Heart right ventricle (tissue), 16 donors: ENCODE measurements at regions not wholly inside any gene's neighbourhood (a gene's known extent, or its start where the extent isn't known, plus 50 kb on each side); places are given as distances from the start of the nearest gene placed in this dataset.

Experiments used
- ATAC-seq, 8 donors: fragments of 200-7000 bp; cut with Tn5 transposase; one replicate each; pipeline ENCODE4 v1.9.1; 2020; ENCODE audit warnings: mild to moderate bottlenecking in 8 of 8, moderate library complexity in 8 of 8, moderate number of reproducible peaks in 1 of 8
- DNase-seq, 2 donors: peaks; one replicate each; pipeline ENCODE4 v3.0.0-alpha.2; 2020
- H3K27ac ChIP-seq, 10 donors: fragments of 200-600 bp; sonication (generic) in 2 of 10; one replicate each; pipeline versions ENCODE4 v1.5.0 to v1.8.0; 2020 to 2022; ENCODE audit warnings: mild to moderate bottlenecking in 3 of 10
- H3K27me3 ChIP-seq, 7 donors: fragments of 200-600 bp; one replicate each; pipeline ENCODE4 v1.8.0; 2021 to 2022; ENCODE audit warnings: mild to moderate bottlenecking in 2 of 7
- H3K36me3 ChIP-seq, 9 donors: fragments of 200-600 bp; sonication (generic) in 1 of 9; one replicate each; pipeline versions ENCODE4 v1.5.0 to v1.8.0; 2020 to 2022; ENCODE audit warnings: mild to moderate bottlenecking in 2 of 9
- H3K4me1 ChIP-seq, 9 donors: fragments of 200-600 bp; sonication (generic) in 1 of 9; one replicate each; pipeline versions ENCODE4 v1.5.0 to v1.8.0; 2020 to 2022; ENCODE audit warnings: mild to moderate bottlenecking in 4 of 9
- H3K4me3 ChIP-seq, 10 donors: fragments of 200-600 bp; sonication (generic) in 2 of 10; one replicate each; pipeline versions ENCODE4 v1.5.0 to v1.8.0; 2020 to 2022; ENCODE audit warnings: mild to moderate bottlenecking in 7 of 10, moderate library complexity in 2 of 10
- H3K9me3 ChIP-seq, 11 donors: fragments of 200-600 bp in 10 of 11; sonication (generic) in 2 of 11; one replicate each; pipeline versions ENCODE4 v1.5.0 to v1.8.0; 2013 to 2022; ENCODE audit warnings: mild to moderate bottlenecking in 2 of 11, control low read depth in 1 of 11, moderate library complexity in 1 of 11
- WGBS, 2 donors: extraction: QIAGEN DNeasy Blood & Tissue Kit; methylation state at CpG; one replicate each; pipeline ENCODE4 v1.1.7; 2013; ENCODE audit warnings: inconsistent platforms in 1 of 2; 5-methylcytosine and 5-hydroxymethylcytosine counted together
- intact Hi-C, 10 donors: fragments of 100-400 bp; cut with DNase I; formaldehyde crosslinking; loops; one replicate each; pipeline versions ENCODE4 v1.11.1 to v1.14.2; 2022
- TF ChIP-seq, protein P1 (sequence below), 9 donors: fragments of 200-600 bp; sonication (generic) in 2 of 9; IDR thresholded peaks; one replicate each; pipeline versions ENCODE4 v1.5.0 to v1.8.0; 2021 to 2022; ENCODE audit warnings: antibody characterized with exemption in 9 of 9, mild to moderate bottlenecking in 5 of 9, moderate library complexity in 1 of 9
- donor health status: Arrhythmogenic right ventricular cardiomyopathy.
- donor health status: ischemic (EF 13 %, LVEDD 7.1; RV severe dilation, severe dysfunction).
- donor health status: healthy with polysubstance abuse.
- donor health status: DM: no; HTN: yes; CAD: no.
- donor health status: DM: no; HTN: no; CAD: no.
- donor health status: ischemic (EF 25% LVEDD 6.9; RV normal size, moderate dysfunction).
- donor health status: ischemic (EF 25% LVEDD 5.7; RV mildly dilated, moderate dysfunction).
- donor health status: healthy.
- donor health status: DM: yes; HTN: yes; CAD: no.
- donor health status: Ischemic cardiomyopathy.
- donor health status: ischemic (EF 35%, LVEDD 5.7; RV mildly dilated, moderate dysfunction).
- donor health status: nonischemic (EF 11% LVEDD 7.7; RV severe dilation, severe dysfunction).
- donor health status: DM: yes; HTN: yes; CAD: no.
- donor health status: PGD.
- donor health status: ischemic (EF 29% LVEDD 5.4; RV normal size, mild dysfunction).
- donor health status: nonischemic (EF 23%, LVEDD 6.1; RV moderate dilation, normal function).

DNA sequence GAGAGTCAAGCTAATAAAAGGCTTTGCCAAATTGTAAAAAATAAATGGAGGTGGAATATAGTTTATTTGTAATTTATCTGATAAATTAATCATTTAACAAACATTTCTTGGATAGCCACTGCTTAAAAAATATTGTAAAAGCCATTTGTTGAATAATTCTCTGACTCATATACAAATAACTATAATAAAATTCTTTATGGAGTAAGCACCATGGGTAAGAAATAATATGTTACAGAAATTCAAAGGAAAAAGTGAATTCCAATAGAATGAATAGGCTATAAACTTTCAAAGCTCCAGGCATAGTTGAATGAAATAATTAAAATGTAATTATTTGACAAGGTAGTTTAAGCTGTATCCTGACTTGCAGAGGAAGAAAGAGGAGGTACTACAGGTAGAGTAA is 291.4 kb upstream of the TMEM229A start:
- H3K9me3 ChIP-seq = peaks cover 0 to 5% (median 0%) of the 10 kb centered on the region in 11 donors
- H3K27ac ChIP-seq = no peak overlapping the region
- no peaks in the 10 kb centered on the region for H3K4me1 ChIP-seq
- TF ChIP-seq, protein P1, sequence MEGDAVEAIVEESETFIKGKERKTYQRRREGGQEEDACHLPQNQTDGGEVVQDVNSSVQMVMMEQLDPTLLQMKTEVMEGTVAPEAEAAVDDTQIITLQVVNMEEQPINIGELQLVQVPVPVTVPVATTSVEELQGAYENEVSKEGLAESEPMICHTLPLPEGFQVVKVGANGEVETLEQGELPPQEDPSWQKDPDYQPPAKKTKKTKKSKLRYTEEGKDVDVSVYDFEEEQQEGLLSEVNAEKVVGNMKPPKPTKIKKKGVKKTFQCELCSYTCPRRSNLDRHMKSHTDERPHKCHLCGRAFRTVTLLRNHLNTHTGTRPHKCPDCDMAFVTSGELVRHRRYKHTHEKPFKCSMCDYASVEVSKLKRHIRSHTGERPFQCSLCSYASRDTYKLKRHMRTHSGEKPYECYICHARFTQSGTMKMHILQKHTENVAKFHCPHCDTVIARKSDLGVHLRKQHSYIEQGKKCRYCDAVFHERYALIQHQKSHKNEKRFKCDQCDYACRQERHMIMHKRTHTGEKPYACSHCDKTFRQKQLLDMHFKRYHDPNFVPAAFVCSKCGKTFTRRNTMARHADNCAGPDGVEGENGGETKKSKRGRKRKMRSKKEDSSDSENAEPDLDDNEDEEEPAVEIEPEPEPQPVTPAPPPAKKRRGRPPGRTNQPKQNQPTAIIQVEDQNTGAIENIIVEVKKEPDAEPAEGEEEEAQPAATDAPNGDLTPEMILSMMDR (IDR thresholded peaks at IDR 0.05) = no peak
- no peaks in the 10 kb centered on the region for H3K36me3 ChIP-seq
- intact Hi-C loops = no loop called here
- ATAC-seq = no peak
- no peaks in the 10 kb centered on the region for H3K27me3 ChIP-seq
- no peak overlapping the region for H3K4me3 ChIP-seq
- DNase-seq = no peak

DNA sequence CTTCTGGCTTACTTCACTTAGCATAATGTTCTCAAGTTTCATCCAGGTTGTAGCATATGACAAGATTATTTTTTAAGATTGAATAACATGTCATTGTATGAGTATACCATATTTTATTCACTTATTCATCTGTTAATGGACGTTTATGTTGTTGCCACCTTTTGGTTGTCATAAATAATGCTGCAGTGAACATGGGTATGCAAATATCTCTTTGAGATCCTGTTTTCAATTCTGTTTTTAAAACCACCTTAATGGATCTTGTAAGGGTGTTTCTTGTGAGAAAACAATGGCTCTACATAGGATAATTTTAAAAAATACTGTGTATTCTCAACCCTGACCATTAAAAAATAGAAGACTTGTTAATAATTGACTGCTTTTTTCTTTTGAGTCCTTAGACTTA is 290.7 kb upstream of the TMEM229A start:
- Histone ChIP-seq H3K36me3 (no peaks in the 10 kb centered on the region), H3K27ac (no peak overlapping the region), H3K4me3 (no peak overlapping the region), H3K4me1 (no peaks in the 10 kb centered on the region), H3K9me3 (peaks cover 0 to 5% (median 0%) of the 10 kb centered on the region in 11 donors), H3K27me3 (no peaks in the 10 kb centered on the region)
- TF ChIP-seq, protein P1 (IDR thresholded peaks at IDR 0.05) = no peak
- intact Hi-C loops = no loop called here
- whole genome bisulfite sequencing, 2 donors = 33 to 38% methylated on average over 1 of the region's 1 CpG
- ATAC-seq = no peak
- DNase-seq = no peak

DNA sequence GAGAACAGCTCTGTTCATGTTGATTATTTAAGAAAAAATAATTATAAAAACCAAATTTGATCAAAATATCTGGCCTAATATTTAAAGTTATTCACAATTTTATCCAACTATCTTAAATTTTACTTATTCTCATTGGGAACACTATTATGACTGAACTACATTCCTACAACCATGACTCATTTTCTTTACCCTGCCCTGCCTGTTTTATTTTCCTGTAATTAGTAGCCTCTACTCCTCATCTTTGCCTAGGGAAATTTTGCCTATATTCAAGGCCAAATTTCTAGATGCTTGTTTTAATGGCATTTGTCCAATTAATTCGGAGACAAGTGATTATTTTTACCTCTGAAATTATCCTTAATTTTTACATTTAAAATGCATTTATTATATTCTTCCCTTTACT is 289.7 kb upstream of the TMEM229A start:
- Histone ChIP-seq H3K27me3 (no peaks in the 10 kb centered on the region), H3K27ac (no peak overlapping the region), H3K36me3 (no peaks in the 10 kb centered on the region), H3K4me1 (no peaks in the 10 kb centered on the region), H3K9me3 (peaks cover 0 to 5% (median 0%) of the 10 kb centered on the region in 11 donors), H3K4me3 (no peak overlapping the region)
- TF ChIP-seq, protein P1 (IDR thresholded peaks at IDR 0.05) = no peak
- 53 to 64% methylated on average over 1 of the region's 1 CpG for WGBS, 2 donors
- DNase-seq (no peak), ATAC-seq (no peak)
- intact Hi-C loops = no loop called here

DNA sequence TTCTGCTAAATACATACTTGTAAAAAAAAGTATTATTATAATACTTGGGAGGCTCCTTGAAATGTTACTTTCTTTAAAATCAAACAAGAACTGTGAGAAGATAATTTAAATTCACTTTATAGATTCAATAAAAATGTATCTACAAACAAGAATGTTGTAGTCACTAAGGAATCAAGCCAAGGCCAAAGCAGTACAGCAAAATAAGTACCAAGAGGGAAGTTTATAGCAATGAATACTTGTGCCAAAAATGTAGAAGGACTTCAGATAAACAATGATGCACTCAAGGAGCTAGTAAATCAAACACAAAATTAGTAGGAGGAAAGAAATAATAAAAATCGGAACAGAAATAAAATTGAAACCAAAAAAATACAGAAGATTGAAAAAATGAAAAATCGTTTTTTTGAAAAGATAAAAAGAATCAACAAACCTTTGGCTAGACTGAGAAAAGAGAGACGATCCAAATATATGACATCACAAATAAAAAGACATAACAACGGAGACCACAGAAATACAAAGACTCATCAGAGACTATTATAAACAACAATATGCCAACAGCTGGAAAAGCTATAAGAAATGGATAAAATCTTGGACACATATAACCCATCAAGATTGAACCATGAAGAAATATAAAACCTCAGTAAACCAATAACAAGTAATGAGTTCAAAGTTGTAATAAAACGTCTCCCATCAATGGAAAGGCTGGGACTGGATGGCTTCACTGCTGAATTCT is 286.0 kb upstream of the TMEM229A start:
- no peak for ATAC-seq
- Histone ChIP-seq H3K9me3 (peaks cover 0 to 4% (median 0%) of the 10 kb centered on the region in 11 donors), H3K27me3 (no peaks in the 10 kb centered on the region), H3K4me3 (no peak overlapping the region), H3K27ac (no peak overlapping the region), H3K4me1 (no peaks in the 10 kb centered on the region), H3K36me3 (no peaks in the 10 kb centered on the region)
- no peak for DNase-seq
- WGBS, 2 donors = 60 to 74% methylated on average over 5 of the region's 5 CpGs
- intact Hi-C loops = no loop called here
- TF ChIP-seq, protein P1 (IDR thresholded peaks at IDR 0.05) = no peak
